ENCODE measurements at regions not wholly inside any gene's neighbourhood (a gene's known extent, or its start where the extent isn't known, plus 50 kb on each side); places are given as distances from the start of the nearest gene placed in this dataset.
"Not testable (repeated sequence)": the region's sequence is repeated elsewhere in the genome, so short reads cannot be mapped to it uniquely, and the experiment has no call there.

DNA sequence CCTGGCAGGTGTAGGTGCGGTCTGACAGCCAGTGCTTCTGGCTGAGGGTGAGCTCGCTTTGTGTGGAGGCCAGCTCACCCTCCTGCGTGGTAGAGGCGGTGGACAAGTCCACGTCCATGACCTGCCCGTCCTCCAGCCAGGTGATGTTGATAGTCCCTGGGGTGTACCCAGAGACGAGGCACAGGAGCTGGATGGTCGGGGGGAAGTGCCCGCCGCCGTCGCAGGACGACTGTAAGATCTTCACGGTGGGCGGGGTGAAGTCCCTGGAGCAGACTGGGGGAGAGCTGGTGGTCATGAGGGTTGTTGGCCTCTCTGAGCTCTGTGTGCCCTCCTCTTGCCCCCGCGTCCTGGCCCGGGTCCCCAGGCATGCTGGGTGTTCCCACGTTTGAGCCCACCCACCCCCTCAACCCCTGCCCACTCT, 74.6 kb downstream of the TMEM121 start:
- no peak for DNase-seq (ENCODE audit: low spot score)

DNA sequence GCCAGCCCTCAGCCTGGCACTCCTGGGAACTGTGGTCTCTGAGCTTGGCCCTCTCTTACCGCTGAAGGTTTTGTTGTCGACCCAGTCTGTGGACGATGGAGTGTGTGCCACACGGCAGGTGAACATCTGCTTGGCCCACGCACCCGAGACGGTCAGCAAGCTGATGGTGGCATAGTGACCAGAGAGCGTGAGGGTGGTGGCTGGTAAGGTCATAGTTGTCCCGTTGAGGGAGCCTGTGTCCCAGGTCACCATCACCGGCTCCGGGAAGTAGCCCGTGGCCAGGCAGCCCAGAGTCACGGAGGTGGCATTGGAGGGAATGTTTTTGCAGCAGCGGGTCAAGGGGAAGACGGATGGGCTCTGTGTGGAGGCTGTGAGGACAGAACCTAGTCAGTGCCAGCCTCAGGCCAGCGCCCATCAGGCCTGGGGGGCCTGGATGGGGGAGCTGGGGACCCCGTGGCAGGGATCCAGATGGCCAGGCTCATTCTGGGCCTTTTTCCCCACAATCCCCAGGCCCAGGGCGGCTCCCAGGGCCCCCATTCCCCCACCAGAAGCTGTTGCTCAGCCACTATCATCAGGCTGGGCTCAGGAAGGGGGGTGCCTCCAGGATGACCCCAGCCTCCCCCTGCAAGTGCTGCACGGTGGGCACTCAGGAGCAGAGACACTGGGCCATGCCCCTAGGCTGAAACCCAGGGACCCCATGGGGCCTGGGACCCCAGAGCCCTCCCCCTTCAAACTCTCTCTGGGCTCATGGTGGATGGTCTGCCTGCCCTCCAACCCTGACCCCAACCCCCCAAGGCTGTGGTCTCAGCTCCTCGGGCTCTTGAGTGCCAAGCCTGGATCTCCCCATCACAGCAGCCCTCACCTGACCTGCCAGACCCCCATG, 75.2 kb downstream of the TMEM121 start:
- DNase-seq (ENCODE audit: low spot score) = no peak

DNA sequence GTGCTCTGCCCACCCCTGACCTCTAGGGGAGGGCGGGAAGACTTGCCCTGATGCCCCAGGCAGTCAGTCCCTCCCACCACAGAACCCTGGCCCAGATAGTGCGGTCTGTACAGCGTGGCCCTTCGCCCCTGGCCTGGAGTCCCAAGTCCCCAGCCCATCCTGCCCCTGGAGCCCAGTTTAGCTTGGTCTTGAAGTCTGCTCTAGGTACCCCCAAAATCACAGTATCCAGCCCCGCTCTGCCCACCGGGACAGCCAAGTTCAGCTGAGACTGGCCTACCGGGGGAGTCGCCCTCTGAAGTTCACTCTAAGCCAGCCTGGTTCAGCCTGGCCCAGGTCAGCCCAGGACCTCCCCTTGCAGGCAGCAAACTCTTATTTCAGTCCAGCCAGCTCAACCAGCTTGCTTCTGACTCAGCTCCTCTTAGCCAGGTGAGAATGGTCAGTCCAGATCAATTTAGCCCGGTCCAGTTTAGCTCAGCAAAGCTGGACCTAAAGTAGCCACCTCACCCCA, 75.9 kb downstream of the TMEM121 start:
- no peak for DNase-seq (ENCODE audit: low spot score)

DNA sequence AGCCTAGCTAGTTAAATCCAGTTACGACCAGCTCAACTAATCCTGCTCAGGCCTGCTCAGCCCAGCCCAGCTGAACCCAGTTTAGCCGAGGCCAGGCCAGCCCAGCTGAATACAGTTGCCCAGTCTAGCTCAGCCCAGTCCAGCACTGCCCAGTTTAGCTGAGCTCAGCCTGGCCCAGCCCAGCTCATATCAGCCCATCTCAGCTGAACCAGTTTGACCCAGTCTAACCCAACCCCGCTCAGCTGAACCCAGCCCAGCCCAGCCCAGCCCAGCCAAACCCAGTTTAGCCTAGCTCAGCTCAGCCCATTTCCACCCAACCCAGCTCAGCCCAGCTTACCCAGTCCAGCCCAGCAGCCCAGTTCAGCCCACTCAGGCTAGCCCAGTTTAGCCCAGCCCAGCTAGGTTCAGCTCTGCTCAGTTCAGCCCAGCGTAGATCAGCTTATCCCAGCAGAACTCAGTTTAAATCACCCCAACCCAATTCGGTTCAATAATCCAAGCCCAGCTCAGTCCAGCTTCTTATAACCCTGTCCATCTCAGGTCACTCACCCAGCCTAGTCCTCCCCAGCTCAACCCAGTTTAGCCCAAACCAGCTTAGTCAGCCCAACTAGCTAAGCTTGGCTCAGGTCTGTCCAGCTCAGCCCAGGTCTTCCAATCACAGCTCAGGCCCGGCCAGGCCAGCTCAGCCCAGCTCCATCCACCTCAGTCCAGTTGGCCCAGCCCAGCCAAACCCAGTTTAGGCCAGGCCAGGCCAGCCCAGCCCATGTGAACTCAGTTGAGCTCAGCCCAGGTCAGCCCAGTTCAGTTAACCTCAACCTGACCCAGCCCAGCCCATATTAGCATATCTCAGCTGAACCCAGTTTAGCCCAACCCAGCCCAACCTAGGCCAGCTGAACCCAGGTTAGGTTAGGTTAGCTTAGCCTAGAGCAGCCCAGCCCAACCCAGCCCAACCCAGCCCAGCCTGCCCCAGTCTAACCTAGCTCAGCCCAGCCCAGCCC, 76.7 kb downstream of the TMEM121 start:
- no peak for DNase-seq (ENCODE audit: low spot score)

DNA sequence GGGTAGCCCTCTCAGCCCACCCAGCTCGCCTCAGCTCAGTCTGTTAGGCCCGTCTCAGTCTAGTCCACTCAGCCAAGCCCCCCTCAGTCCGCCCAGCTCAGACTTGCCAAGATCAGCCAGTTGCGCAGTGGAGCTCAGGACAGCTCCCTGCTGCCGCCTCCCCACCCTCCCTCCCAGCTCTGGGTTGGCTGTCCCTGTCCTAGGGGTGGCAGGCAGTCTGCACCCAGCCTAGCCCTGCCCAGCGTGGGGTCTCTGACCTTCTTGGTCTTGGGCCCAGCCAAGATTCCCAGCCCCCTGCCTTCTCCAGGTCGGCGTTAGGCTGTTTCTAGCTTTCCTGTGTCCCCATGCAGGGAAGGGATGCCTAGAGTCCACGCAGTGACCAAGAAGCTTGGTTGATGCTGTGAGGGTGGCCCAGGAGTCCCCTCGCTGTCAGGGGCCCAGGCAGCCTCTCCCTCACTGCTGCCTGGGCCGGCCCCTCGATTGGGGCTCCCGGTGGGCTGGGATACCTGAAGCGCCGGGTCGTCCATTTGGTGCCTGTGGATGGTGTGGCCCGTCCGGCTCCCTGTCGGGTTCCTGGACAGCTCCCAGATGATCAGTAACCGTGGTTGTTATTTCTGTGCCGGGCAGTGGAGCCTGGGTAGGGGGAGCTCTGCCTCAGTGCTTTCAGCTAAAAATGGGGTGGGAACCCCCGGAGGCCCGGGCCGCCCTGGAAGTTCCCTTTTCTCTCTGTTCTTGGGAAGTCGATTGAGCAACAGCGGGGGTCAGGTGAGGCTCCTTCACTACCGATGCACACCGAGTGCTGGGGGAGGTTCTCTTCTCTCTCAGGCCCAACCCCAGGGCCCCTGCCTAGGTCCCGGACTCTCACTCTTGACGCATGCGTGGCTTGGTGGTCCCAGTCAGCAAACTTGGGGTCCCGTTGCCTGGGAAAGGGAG, 78.4 kb downstream of the TMEM121 start:
- DNase-seq (ENCODE audit: low spot score) = not testable (repeated sequence)

DNA sequence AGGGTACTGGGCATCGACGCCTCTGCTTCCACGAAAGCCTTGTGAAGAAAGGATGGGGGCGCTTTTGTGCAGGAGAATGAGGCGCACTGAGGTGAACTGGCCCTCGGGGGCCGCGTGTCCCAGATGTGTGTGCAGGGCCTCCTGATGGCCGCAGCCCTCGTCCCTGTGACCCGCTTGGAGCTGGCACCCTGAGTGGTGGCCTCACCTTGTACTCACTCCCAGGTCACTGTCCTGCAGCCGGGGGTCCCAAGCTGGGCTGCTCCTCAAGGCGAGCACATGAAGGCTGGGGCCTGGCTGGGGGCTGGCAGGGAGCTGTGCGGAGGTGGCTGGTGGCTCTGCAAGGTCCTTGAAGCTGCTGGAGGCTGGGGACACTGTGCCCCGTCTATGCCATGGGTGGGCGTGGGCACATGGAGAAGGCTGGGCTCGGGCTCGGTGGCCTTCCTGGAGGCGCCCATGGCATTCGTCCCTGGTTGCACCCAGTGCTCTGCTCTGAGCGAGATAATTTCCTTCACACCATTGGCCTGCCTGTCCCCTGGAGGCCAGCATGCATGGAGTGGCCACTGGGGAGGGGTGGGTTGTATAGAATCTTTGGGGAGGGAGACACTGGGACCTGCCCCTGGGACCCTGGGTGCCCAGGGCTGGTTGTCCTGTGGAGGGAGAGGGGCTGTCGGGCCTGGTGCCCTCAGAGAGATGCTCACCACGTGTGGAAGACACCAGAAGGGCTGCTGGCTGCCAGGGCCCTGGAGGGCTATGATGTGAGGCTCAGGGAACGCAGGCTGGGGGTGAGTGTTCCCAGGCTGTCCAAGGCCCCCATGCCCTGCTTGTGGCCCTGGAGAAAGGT, 79.3 kb downstream of the TMEM121 start:
- DNase-seq (ENCODE audit: low spot score) = no peak

DNA sequence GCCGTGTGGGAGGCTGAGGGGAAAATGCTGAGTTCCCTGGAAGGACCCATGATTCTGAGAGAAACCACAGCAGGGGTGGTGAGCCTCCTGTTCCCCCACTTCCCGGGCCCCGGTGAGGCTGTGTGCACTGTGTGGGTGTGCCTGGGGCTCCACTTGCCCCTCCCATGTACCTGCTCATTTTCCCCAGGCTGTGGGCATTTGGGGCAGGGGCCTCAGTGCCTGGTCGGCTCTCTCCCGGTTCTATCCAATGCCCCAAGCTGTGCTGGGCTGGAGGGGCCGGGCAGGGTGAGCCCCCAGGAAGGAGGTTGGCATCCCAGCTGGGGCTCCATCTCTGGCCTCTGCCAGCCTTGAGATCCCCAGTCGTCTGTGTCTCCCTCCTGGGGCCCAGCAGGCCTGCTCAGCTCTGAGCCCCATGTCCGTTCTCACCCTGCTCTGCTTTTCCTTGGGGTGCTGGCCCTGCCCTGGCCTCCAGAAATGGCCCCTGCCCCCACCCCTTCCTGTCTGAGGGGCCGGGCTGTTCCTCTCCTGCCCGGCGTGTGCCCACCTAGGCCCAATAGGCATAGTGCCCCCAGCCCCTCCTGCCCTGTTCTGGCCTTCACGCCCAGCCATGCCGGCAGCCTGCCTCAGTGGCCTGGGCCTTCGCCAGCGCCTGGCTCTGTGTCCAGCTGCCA, 80.1 kb downstream of the TMEM121 start:
- DNase-seq (ENCODE audit: low spot score) = not testable (repeated sequence)

DNA sequence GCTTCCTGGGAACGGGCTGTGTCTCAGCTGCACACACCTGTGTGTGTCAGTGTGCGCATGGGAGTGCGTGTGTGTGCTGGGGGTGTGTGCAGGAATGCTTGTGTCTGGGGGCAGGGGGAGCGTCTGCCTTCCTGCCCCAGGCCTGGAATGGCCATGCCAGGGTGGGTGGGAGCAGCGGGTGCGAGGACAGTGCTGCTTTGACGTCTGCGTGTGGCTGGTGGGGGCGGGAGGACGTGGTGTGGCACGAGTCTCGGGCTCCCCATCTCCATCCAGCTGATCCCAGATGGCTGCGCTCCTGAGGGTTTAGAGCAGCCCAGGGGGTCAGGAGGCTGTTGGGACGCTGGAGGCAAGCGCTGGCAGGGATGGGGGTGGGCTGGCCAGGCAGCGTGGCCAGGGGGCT, 80.6 kb downstream of the TMEM121 start:
- DNase-seq (ENCODE audit: low spot score) = not testable (repeated sequence)

DNA sequence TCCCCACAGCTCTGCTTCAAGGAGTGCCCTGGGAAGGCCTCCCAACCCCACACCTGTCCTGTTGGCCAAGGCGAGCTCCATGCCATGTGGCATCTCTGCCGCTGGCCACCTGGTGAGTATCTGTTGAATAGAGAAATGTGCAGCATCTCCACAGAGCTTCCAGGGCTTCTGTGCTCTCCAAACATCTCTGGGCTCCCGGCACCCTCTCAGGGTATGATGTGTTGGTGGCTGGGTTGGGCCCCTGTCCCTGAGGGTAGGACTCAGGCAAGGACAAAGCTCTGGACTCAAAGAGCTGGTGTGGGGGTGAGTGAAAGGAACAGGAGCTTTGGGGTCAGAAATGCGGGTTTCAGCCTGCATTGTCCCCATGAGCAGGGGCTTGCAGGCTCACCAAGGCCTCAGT, 88.6 kb downstream of the TMEM121 start:
- not testable (repeated sequence) for DNase-seq (ENCODE audit: low spot score)

DNA sequence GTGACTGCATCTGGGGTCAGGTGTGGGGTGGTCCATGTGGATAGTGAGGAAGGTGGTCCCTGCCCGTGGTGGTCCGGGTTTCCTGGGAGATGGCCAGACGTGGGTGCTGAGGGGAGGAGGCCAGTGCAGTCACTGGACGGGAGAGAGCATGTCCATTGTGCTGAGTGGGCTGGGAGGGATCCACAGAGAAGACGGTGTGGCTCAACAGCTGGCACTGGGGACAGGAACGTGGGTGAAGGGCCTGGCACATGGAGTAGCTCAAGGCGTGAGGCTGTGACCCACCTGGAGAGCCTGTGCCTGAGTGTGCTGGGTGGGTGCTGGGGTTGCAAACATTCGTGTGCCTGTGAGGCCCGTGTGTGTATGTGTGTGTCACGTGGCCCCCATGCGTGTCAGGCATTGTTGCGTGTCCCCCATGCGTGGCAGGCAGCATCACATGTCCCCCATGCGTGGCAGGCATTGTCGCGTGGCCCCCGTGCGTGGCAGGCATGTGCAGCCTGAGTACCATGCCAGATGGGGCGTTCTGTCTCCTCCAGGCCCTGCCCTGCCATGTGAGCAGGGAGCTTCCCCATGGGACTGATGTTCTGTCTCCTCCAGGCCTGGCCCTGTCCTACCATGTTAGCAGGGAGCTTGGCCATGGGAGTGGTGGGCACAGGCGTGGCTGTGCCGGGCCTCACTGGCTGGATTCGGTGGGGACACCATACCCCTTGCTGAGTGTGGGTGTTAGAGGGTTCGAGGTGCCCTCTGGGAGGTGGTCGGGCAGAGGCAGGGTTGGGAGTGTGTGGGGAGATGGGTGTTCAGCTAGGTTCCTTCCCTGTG, 89.8 kb downstream of the TMEM121 start:
- DNase-seq (ENCODE audit: low spot score) = peak; percentile 30

DNA sequence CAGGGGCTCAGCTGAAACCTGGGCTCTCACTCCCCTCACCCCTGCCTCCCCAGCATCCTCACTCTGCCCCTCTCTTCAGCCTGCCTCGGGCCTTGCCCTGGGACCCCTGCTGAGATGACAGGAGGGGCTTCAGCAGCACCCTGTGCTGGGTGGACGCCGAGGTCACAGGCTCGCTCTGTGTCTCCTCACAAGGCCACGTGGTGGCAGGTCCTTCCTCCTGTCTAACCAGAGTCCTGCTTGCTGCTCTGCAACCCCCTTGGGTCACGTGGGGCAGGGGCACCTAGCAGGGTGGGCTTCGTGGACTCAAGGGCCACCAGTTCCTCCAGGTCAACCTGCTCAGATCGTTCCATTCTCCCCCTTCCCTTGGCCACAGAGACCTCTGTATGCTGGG, 90.4 kb downstream of the TMEM121 start:
- DNase-seq (ENCODE audit: low spot score) = peak; percentile 39

DNA sequence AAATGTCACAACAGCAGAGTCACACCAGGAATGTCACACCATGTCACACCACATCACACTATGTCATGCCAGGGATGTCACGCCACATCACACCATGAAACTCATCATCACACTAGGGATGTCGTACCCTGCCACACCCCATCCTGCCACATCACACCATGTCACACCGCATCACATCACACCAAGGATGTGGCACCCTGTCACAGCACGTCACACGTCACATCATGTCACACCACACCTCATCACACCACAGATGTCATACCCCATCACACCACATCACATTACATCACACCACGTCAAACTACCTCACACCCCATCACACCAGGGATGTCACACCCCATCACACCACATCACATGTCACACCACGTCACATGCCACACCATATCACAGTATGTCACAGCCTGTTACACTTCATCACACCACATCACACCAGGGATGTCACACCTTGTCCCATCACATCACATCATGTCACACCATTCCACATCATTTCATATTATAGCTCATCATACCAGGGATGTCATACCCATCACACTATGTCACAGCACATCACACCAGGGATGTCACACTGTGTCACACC, 90.9 kb downstream of the TMEM121 start:
- DNase-seq (ENCODE audit: low spot score) = peak; percentile 40

DNA sequence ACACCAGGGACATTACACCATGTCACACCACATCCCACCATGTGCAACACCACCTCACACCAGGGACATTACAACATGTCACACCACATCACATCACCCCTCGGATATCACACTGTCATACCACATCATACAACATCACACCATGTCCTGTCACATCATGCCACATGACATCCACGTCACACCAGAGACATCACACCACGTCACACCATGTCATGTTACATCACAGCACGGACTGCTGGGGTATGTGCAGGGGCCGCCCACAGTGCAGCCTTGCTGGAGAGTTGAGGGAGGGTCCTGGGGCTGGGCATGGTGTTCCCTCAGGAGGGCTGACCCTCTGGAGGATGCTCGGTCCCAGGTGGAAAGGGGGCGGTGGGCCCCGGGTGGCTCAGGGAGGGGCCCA, 91.4 kb downstream of the TMEM121 start:
- not testable (repeated sequence) for DNase-seq (ENCODE audit: low spot score)

DNA sequence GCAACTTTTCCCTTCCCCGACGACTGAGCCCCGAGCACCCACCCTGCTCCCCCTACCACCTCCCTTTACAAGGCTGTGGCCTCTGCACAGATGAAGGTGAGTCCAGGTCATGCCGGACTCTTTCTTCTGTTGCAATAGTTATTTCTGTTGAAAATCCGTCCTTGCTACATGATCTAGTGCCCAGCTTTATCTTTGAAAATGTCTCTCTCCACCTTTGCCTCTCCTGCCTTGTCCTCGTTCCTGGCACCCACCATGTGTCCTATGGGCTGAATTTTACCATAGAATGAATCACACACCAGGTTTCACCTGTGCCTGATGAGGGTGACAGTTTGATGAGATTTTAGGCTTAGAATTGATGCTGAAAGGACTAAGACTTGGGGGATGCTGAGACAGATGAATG, 92.9 kb downstream of the TMEM121 start:
- not testable (repeated sequence) for DNase-seq (ENCODE audit: low spot score)

DNA sequence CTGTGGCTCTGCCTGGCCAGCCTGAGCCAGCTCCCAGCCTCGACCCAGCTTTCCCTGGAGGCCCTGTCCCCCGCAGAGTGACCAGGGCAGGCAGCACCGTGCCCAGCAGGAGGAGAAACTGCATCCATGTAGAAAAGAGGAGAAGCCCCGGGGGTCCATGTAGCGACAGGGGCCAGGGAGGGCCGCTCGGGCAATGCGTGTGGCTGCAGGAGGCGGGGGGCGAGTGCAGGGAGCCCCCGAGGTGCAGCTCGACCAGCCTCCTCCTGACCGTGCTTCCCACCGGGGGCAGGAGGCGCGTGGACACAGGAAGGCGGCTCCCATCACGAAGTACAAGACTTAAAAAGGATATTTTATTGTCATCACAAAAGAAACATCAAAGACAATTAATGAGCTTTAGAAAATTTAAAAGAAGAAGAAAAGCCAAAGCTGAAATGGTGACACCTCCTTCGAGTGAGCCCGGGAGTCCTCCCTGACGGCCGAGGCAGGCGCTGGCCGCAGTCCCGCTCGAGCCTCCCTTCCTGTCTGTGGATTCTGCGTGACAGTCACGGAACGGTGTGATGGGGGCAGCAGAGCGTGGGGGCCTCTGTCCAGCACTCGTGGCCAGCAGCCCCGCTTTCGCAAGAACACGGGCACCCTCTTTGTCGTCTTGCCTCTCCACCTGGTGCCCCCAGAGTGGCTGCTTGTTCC, 93.9 kb downstream of the TMEM121 start:
- DNase-seq (ENCODE audit: low spot score) = not testable (repeated sequence)

DNA sequence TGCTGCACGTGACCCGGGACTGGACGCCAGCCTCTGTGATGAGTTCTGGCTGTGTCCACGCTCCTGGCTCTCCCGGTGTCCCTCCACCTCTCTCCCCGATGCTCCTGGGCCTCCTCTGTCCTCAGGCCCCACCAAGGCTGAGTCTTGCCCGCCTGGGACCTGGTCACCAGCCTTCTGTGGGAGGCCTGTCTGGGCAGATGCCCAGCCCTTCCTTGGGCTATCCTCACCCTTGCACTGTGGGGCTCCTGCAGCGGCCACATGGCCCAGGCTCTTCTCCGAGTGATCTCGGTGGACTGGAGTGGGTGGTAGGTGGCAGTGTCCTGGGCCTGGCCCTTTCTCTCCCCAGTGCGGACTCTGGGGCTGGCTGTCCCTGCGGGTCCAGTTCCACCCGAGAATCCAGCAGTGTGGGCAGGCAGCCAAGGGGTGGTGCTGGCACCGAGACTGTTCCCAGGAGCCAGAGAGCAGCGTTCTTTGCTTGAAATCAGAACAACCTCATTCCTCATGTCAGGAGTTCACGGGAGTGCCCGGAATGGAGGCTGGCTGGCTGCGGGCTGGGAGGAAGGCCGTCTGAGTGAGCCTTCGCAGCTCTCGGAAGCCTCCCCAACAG, 94.6 kb downstream of the TMEM121 start:
- DNase-seq (ENCODE audit: low spot score) = not testable (repeated sequence)

DNA sequence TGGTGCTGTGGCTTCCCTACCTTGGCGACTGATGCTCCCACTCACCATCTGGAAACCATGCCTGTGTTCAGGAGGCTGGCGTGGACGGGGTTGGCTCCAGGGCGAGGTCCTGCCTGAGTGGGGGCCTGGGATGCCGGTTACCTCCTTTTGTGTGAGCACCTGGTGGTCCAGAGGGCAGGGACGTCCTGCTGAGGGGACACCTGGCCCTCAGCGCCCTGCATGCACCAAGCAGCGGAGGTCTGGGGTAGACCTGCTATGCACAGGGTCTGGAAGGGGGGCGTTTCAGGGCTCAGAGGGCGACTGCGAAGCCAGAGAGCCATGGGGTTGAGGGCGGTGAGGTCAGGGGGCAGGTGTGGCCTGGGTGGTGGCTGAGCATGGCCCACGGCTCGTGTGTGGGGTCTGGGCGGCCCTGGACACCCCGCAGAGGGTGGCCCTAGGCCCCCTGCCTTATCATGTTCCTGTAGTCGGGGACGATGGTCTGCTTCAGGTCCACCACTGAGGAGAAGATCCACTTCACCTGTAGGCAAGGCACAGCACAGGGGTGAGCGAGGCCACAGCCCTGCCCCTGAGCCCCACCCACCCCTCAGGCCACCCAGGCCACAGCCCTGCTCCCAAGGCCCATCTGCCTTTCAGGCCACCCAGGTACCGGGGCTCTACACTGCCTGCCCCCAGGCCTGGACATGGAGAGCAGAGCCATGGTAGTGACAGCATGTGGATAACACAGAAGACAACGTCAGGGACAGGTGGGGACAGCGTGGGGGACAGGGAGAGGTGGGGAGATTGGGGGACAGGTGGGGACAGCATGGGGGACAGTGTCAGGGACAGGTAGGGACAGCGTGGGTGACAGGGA, 95.3 kb downstream of the TMEM121 start:
- DNase-seq (ENCODE audit: low spot score) = not testable (repeated sequence)
